KBM-7 (cell line): ENCODE measurements at regions not wholly inside any gene's neighbourhood (a gene's known extent, or its start where the extent isn't known, plus 50 kb on each side); places are given as distances from the start of the nearest gene placed in this dataset.
"Not testable (repeated sequence)": the region's sequence is repeated elsewhere in the genome, so short reads cannot be mapped to it uniquely, and the experiment has no call there.

Experiments
- DNase-seq: peaks from one replicate; pipeline ENCODE4 v3.0.0-alpha.2; 2015
- in situ Hi-C: fragments of 300-500 bp; cut with MboI; formaldehyde crosslinking; loops from 2 replicates; pipeline ENCODE4 v1.14.3; 2020; ENCODE audit warnings: low sequenced_read_pairs, low pct_unique_long_range_greater_than_20kb, mixed read lengths

DNA sequence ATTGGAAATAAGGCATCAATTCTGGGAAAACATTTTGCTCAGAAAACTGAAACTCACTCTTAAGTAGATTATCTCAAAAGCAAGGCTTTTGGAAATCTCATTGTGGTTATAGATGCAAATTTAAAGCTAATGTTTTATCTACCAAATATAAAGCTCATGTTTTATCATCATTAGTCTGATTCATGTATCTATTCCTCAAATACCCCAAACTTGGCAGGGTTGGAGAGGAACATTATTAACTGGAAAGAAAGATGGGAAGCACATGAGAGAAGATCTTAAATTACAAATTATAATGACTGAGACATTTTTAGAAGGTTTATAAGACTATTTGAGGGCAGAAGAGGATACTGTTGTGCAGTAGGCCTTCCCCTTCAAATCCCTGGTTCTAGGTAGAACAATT lies 137.3 kb upstream of the TGFBR2 start:
- no peak for DNase-seq
- in situ Hi-C loops, result no loop called here

DNA sequence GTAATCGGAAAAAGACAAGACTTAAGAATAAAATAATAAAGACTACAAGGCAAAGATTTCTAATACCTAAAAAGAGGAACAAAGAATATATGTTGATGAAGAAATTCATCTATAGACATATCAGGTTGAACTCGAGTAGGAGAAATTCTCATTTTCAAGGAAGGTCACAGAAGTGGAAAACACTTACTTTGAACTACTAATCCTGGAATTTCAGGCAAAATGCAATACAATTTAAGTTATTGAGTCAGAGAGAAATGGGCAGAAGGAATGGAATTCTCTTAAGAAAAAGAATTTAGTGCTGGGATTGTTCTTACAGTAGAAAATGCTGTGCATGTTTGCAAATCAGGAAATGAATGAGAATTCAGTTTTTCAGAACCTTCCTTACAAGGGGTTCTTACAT lies 135.9 kb upstream of the TGFBR2 start:
- in situ Hi-C loops, result no loop called here
- DNase-seq, result no peak

DNA sequence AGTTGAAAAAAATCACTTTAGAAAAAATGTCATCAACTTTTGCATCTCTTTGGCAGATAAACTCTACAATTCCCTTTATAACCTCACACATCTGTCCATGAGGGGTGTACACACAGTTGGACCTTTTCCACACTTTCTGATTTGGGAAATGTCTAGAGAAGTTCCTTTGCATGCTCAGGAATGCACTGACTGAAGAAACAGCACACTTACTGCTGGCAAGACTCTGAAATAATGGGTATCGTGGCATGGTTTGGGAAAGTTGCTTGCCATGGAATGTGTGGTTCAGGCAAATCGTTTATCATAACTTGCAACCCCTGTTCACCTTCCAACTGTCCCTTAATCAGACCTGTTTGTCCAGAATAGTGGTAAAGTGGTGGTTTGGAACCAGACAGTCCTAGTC lies 135.3 kb upstream of the TGFBR2 start:
- no peak for DNase-seq
- in situ Hi-C loops, result no loop called here

DNA sequence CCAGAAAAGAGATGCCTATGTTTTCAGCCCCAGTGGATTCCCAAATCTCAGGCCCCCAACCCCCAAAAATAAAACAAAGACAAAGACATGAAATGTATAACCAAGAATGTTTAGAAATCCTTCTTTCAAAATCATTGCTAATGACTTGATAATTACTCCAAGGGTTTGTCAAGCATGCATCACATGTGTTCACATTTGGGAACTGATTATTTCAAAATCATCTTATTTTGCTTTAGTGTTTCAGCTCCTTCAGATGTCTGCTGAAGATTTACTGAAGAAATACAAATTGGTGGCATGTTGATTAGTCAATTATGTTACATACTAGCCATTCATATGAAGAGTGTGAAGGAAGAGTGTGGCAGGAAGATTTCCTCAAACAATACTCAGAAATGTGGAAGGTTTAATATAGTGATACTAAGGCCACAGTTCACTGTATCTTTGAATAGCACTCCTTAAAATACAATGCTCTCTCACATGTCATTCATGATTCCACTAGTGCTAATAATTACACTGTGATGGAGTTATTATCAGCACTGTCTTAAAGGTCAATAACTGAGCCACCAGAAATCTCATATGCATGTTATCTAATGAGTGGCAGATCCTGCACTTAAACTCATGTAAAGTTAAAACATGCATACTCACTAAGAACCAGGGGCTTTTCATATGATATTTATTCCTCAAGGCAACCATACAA lies 134.5 kb upstream of the TGFBR2 start:
- DNase-seq, result no peak
- in situ Hi-C loops, result no loop called here

DNA sequence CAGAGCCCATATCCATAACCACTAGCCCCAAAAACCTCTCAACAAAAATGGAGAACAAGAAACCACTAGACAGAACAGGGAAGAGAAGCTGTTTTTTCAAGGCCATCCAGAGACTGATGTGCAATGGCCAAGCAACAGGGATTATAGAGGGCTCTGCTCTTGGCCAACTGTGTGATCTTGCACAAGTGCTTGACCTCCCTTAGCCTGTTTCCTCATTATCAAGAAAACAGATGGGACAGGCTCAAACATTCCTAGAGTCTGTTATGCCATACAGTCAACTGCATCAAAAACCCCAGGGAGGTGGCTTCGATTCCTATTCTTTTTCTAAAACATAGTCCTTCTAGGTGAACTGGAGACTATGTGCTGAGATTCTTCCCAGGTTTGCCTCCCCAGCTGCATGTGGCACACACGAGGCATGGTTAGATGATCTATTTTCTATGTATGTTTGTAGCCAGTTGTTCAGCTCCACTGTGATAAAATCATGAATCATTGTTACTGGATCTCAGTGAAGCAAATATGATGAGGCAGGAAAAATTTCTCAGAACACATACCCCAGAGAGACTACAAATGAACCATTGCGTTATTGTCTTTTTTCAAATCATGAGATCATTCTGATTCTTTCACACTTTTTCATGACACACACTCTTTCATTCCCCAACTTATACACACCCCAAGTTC lies 132.9 kb upstream of the TGFBR2 start:
- in situ Hi-C loops, result no loop called here
- DNase-seq, result no peak

DNA sequence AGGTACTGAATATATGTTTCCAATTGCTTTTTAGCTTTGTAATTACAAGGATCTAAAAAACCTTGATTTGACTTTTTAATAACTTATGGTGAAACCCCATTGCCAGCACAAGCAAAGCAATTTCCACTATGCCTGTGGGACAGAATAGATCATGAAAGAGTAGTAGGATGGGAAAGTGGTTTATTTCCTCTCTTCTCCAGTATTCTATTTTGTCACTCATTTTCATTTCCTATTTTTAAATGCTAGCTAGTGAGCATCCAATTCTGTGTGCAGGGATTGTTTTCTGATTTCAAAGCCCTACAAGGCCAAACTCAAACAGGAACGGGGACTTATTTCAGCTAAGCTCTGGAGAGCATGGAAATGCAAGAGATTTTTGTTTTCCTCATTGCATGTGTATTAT lies 132.0 kb upstream of the TGFBR2 start:
- in situ Hi-C loops, result no loop called here
- no peak for DNase-seq

DNA sequence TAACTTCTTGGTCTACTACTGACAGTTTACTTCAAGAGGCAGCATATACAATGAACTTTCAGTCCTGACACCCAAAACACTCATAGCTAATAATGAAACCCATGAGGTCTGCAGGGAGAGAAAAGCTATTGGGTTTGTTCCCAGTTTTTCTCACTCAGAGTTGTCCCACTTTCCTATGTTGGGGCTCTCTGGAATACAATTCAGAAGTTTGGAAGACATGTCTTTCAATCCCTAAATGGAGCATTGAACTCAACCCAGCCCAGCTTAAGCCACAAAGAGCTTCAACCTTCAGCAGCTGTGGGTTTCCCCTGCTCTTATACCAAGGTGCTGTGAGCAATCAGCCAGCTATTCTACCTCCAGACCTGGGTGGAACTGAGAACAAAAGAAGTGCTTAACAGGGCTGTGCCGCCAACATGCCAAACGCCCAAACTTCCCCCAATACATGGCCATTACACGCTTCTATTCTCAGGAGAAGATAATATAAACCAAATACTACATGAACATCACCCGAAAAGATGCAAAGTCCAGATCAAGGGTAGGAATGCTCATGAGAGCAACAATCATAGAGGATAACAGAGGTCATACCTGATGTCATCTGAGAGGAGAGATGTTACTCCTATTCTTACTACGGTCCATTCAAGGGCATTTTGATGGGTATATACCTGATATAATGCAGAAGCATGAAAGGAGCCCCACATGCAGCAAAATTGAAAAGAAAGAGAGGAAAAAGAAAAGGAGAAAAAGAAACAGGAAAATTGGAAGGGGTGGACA lies 131.2 kb upstream of the TGFBR2 start:
- in situ Hi-C loops, result no loop called here
- DNase-seq, result no peak

DNA sequence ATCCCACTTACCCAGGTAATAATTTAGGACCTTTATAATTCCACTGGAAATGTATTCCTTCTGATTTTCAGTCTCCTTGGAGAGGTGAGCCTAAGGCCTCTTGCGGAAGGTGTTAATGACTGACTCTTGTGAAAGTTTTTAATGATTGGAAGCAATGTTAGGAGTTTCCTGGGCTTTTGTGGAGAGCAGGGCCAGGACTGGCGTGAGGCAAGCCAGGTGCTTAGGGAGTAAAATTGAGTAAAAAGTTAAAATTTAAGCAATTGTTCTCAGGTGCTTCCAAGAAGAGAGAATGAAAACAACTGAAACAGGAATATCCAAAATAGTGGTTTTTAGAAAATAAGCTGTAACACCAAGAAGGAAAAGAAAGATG lies 130.6 kb upstream of the TGFBR2 start:
- in situ Hi-C loops, result no loop called here
- DNase-seq, result no peak

DNA sequence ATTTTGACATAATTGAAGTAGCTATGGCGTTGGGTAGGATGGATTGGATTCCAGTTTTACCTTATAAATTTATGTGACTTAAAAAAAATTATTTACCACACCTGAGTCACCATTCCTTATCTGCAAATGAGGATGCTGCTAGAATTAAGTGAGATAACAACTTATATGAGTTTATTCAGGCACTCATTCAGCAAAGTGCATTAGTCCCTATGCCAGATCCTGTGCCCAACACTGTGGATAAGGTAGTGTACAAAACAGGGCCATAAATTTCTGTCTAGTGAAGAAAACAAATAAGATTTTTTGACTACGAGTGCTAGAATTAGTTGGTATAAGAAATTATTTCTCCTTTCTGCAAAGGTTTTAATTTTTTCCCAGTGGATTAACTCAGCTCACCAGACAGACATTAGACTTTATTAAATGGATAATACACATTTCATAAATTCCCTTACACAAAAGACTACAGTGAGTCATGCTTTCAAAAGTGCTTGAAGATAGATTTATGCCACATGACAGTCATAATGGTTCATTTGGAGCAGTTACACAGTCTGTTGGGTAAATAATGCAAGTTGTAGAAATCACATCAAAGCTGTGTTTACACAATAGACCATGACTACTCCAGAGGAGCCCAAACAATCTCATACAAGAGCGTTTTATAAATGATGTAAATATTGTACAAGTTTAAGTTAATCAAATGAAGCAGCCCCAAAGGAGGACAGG lies 129.9 kb upstream of the TGFBR2 start:
- in situ Hi-C loops, result no loop called here
- no peak for DNase-seq

DNA sequence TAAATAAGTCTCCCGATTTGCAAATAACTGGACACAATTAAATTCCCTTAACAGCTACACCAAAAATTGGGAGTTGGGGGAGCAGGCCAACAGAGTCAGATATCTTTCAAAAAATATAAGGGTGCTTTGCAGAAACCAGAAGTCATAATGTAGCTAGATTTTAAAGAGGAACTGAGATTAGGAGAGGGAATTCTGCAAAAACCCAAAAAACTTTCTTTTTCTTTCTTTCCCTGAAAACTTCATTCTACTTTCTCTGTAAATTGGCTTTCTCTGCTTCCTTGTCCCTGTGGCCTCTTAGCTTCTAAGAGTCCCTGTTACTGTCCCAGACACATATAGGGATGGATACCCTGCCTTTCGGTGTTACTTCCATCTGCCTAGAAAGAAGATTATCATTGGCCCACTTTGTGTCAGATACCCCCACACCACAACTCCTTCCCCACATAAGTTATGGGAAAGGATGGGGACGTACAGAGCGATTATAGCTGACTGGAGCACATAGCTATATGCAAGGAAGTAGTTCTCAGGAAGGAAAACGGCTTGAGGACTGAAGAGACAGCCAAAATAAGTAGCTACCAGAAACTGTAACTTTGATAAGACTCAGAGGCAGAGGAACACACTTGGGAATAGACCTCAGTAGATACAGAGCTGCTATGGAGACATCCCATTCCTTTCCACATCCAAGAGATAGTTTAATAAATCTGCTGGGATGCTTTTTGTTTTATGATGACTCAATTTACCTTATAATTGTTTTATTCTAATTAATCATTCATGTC lies 129.1 kb upstream of the TGFBR2 start:
- in situ Hi-C loops, result no loop called here
- no peak for DNase-seq

DNA sequence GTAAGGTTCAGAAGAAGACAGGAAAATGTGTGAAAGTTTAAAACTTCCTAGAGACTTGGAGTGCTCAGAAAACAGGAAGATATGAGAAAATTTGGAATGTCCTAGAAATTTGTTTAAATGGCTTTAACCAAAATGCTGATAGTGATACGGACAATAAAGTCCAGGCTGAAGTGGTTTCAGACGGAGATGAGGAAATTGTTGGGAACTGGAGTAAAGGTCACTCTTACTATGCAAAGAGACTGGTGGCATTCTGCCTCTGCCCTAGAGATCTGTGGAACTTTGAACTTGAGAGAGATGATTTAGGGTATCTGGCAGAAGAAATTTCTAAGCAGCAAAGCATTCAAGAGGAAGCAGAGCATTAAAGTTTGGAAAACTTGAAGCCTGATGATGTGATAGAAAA lies 126.7 kb upstream of the TGFBR2 start:
- in situ Hi-C loops, DNase-seq: not testable (repeated sequence)

DNA sequence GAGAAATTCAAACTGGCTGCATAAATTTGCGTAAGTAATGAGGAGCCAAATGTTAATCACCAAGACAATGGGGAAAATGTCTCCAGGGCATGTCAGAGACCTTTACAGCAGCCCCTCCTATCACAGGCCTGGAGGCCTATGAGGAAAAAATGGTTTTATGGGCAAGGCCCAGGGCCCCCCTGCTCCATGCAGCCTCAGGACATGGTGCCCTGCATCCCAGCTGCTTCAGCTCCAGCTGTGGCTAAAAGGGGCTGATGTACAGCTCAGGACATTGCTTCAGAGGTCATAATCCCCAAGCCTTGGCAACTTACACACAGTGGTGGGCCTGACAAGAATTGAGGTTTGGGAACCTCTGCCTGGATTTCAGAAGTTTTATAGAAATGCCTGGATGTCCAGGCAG lies 126.2 kb upstream of the TGFBR2 start:
- in situ Hi-C loops, DNase-seq: not testable (repeated sequence)

DNA sequence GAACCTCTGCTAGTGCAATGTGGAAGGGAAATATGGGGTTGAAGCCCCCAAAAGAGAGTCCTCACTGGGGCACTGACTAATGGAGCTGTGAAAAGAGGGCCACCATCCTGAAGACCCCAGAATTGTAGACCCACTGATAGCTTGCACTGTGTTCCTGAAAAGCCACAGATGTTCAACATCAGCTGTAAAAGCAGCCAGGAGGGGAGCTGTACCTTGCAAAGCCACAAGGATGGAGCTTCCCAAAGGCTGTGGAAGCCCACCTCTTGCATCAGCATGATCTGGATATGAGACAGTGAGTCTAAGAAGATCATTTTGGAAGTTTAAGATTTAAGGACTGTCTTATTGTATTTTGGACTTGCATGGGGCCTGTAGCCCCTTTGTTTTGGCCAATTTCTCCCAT lies 125.8 kb upstream of the TGFBR2 start:
- in situ Hi-C loops, result no loop called here
- no peak for DNase-seq

DNA sequence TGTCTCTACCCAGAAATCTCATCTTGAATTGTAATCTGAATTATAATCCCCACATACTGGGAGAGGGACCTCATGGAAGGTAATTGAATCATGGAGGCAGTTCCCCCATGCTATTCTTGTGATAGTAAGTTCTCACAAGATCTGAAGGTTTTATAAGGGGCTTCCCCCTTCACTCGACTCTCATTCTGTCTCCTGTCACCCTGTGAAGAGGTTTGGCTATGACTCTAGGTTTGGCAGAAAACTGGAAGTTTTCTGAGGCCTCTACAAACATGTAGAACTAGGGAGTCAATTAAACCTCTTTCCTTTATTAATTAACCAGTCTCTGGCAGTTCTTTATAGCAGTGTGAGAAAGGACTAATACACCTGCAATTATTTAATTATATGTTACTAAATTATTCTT lies 125.2 kb upstream of the TGFBR2 start:
- in situ Hi-C loops, result no loop called here

DNA sequence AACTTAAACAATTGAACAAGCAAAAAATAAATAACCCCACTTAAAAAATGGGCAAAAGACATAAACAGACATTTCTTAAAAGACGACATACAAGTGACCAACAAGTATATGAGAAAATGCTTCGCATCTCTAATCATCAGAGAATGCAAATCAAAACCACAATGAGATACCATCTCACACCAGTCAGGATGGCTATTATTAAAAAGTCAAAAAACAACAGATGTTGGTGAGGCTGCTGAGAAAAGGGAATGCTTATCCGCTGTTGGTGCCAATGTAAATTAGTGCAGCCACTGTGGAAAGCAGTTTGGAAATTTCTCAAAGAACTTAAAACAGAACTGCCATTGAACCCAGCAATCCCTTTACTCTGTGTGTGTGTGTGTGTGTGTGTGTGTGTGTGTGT lies 122.2 kb upstream of the TGFBR2 start:
- DNase-seq, in situ Hi-C loops: not testable (repeated sequence)

More for the DNA sequence above, 125.2 kb upstream of the TGFBR2 start:
- no peak for DNase-seq

DNA sequence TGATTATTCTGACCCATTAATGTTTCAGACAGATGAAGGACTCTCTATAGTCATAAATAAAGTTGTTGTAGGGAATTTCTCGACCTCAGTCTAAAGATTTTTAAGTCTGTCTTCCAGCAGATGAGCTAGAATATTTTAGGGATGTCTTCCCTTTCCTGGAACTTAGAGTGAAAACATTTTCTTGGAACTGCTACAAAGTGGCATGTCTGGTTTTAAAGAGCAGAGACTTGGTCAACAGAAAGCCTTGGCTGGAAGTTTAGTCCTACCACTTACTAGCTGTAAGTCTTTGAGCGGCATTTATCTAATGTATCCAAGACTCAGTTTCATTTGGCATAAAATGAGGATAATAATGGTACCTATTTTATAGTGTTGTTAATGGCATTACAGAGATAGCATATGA lies 120.0 kb upstream of the TGFBR2 start:
- in situ Hi-C loops, result no loop called here
- no peak for DNase-seq

DNA sequence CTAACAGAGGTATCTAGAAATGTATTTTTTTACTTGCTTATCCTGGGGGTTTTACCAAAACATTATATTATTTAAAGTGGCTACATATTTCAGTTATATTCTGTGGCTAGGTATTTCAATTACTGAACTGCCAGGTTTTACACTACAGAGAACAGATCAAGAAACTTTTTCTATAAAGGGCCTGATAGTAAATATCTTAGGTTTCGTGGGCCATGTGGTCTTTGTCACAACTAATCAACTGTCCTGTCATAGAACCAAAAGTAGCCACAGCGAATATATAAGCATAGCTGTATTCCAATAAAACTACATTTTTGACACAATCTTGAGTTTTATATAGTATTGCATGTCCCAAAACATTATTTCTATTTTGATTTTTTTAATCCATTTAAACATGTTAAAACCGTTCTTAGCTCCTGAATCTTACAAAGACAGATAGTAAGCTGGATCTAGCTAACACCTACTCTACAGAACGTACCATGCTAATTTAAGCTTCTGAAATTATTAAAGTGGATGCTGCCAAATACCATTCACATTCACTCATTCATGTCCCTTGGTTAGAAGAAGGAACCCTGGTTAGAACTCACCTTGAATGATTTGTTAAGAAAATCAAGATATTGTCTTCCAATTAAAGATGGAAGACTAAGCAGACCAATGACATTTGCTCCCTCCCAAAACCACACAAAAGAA lies 118.2 kb upstream of the TGFBR2 start:
- in situ Hi-C loops, result no loop called here

DNA sequence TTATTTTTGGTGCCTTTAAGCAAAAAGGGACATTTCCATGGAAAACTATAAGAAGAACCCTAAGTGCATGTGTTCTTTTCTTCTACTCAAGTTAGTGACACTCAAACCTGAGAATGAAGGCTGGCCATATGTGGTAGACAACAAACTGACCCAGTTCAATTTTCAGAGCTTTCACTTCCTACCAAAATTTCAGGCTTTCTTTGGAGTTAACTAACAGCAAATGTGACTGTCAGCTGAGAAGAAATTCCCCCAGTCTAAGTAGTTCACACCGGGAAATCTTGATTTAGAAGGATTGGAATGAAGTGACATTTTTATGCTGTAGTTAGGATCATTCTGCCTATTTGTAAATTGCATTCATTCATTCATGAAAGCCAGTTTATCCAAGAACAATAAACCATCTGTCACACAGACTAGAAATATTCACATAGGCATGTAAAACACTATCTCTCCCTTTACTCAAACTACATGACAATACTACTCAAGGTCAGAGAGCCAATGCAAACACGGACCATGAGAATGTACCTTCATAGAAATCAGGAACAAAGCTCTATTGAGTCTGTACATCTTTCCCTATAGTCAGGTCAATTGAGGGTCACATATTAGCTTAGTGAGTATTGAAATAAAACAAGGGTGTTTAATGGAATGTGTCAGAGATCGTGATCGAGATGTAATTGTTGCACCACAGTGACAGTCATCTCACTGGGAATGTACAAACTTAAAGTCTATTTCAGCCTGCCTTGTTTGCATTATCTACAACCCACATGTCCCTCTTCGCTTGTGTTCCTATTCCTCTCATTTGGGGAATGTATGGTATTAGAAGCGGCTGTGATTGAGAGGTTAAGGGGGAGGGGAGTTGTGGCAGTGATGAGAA lies 113.8 kb upstream of the TGFBR2 start:
- in situ Hi-C loops, result no loop called here
- DNase-seq, result no peak

More for the DNA sequence above, 118.2 kb upstream of the TGFBR2 start:
- DNase-seq, result no peak
